ENCODE measurements at regions not wholly inside any gene's neighbourhood (a gene's known extent, or its start where the extent isn't known, plus 50 kb on each side); places are given as distances from the start of the nearest gene placed in this dataset.

- in situ Hi-C loops (cut with MboI; ENCODE audit: low pct_unique_long_range_greater_than_20kb, low sequenced_read_pairs, unreplicated experiment), result no loop called here
- TF ChIP-seq, protein P1, sequence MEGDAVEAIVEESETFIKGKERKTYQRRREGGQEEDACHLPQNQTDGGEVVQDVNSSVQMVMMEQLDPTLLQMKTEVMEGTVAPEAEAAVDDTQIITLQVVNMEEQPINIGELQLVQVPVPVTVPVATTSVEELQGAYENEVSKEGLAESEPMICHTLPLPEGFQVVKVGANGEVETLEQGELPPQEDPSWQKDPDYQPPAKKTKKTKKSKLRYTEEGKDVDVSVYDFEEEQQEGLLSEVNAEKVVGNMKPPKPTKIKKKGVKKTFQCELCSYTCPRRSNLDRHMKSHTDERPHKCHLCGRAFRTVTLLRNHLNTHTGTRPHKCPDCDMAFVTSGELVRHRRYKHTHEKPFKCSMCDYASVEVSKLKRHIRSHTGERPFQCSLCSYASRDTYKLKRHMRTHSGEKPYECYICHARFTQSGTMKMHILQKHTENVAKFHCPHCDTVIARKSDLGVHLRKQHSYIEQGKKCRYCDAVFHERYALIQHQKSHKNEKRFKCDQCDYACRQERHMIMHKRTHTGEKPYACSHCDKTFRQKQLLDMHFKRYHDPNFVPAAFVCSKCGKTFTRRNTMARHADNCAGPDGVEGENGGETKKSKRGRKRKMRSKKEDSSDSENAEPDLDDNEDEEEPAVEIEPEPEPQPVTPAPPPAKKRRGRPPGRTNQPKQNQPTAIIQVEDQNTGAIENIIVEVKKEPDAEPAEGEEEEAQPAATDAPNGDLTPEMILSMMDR (IDR thresholded peaks at IDR 0.05; ENCODE audit: extremely low read depth, insufficient read depth, missing control alignments), result no peak
- no peak for DNase-seq (ENCODE audit: low spot score)
Observed at GRCh38 chr5:82734347-82734746, 342.8 kb downstream of the TMEM167A start.

DNA sequence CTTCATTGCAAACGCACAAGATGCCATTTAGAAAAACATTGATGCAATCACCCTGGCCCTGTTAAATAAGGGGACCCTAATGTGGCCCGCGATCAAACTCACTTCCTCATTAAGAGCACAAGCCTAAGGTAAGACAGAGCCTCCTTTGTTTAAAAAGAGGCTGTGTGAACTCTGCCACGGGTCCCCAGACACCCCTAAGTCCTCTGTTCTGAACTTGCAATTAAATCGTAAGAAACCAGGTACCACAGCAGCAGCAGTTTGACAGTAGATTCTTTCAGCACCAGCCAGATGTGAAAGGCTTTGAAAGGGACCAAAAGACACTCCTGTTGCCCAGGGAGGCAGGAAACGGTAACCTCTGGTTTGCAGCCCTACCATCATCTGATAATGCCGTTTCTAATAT, 346.3 kb downstream of the TMEM167A start:
- TF ChIP-seq, protein P1 (IDR thresholded peaks at IDR 0.05; ENCODE audit: extremely low read depth, insufficient read depth, missing control alignments), result no peak
- in situ Hi-C loops (cut with MboI; ENCODE audit: low pct_unique_long_range_greater_than_20kb, low sequenced_read_pairs, unreplicated experiment), result no loop called here

GRCh38 chr5:82728926-82729702, 348.1 kb downstream of the TMEM167A start:
- DNase-seq (ENCODE audit: low spot score), result no peak
- in situ Hi-C loops (cut with MboI; ENCODE audit: low pct_unique_long_range_greater_than_20kb, low sequenced_read_pairs, unreplicated experiment), result no loop called here
- TF ChIP-seq, protein P1 (IDR thresholded peaks at IDR 0.05; ENCODE audit: extremely low read depth, insufficient read depth, missing control alignments), result no peak

More for the DNA sequence above, 346.3 kb downstream of the TMEM167A start:
- DNase-seq (ENCODE audit: low spot score), result no peak

- in situ Hi-C loops (cut with MboI; ENCODE audit: low pct_unique_long_range_greater_than_20kb, low sequenced_read_pairs, unreplicated experiment), result no loop called here
- TF ChIP-seq, protein P1 (IDR thresholded peaks at IDR 0.05; ENCODE audit: extremely low read depth, insufficient read depth, missing control alignments), result no peak
- DNase-seq (ENCODE audit: low spot score), result no peak
Observed at GRCh38 chr5:82723168-82723567, 354.0 kb downstream of the TMEM167A start.

- TF ChIP-seq, protein P1 (IDR thresholded peaks at IDR 0.05; ENCODE audit: extremely low read depth, insufficient read depth, missing control alignments), result no peak
- DNase-seq (ENCODE audit: low spot score), result no peak
- in situ Hi-C loops (cut with MboI; ENCODE audit: low pct_unique_long_range_greater_than_20kb, low sequenced_read_pairs, unreplicated experiment), result no loop called here
Observed at GRCh38 chr5:82721087-82721410, 356.1 kb downstream of the TMEM167A start.

DNA sequence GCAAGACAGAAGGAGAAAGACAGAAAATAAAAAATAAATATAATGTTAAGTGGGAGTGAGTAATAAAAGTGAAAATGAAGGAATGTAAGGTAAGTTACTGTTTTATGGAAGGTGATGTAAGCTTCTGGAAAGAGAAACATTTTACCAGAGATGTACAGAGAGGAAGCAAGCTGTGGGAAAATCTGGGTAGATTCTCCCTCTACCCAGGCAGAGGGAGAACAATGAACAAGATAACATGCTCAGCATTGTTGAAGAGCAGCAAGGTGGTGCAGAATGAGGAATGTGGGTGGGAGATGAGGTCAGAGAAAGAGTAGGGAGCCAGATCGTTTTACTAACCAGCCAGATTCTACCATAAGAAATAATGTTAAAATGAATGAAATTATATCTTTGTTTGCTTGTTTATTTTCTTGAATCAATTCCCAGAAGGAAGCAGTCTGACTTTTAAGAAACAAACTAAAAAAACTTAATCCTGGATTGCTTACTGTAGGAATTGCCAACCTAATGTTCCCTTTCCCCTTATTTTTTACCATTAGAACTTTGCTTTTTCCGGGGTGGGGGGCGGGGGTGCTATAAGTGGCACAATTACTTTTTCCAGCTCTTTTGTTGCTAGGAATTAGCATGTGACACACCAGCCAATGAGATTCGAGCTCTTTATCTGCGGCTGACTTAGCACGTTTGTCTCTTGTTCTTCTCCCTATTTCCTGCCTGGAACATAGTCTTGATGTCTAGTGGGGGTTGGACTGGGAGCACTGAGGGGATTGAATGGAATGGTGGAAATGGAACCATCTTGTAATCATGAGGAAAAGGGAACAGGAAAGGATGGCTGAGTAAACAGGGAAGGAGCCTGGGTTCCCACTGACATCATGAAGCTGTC, 356.7 kb downstream of the TMEM167A start:
- TF ChIP-seq, protein P1 (IDR thresholded peaks at IDR 0.05; ENCODE audit: extremely low read depth, insufficient read depth, missing control alignments), result no peak
- DNase-seq (ENCODE audit: low spot score), result no peak
- in situ Hi-C loops (cut with MboI; ENCODE audit: low pct_unique_long_range_greater_than_20kb, low sequenced_read_pairs, unreplicated experiment), result no loop called here
